ENCODE measurements at regions not wholly inside any gene's neighbourhood (a gene's known extent, or its start where the extent isn't known, plus 50 kb on each side); places are given as distances from the start of the nearest gene placed in this dataset.

DNA sequence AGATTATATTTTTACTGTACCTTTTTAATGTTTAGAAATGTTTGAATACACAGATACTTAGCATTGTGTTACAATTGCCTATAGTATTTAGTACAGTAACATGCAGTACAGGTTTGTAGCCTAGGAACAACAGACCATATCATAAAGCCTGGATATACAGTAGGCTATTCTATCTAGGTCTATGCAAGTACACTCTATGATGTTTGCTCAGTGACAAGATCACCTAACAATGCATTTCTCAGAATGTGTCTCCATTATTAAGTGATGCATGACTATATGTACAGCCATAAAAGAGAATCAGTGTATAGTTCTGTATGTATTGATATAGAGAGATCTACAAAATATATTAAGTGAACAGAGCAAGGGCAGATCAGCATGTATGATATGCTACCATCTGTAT lies 616.4 kb downstream of the XIRP2 start:
- Histone ChIP-seq H3K4me2 (ENCODE audit: insufficient read depth, low read length) (no peak overlapping the region), H2AFZ (ENCODE audit: low read depth, low read length) (no peak overlapping the region), H3K36me3 (ENCODE audit: insufficient read depth, low read length) (no peaks in the 10 kb centered on the region), H3K27ac (ENCODE audit: low read length) (no peak overlapping the region), H4K20me1 (ENCODE audit: insufficient read depth, low read length) (no peaks in the 10 kb centered on the region), H3K79me2 (ENCODE audit: insufficient read depth, low read length) (no peaks in the 10 kb centered on the region), H3K27me3 (ENCODE audit: insufficient read depth, low read length, poor library complexity) (no peaks in the 10 kb centered on the region), H3K4me1 (ENCODE audit: insufficient read depth, low read length) (no peaks in the 10 kb centered on the region), H3K9ac (ENCODE audit: low read depth, low read length) (no peak overlapping the region), H3K4me3 (ENCODE audit: low read depth in 1 of 2, low read length in 2 of 2) (no peak overlapping the region), H3K9me3 (ENCODE audit: insufficient read depth, low read length, severe bottlenecking) (no peaks in the 10 kb centered on the region)
- DNase-seq (no peak), ATAC-seq (ENCODE audit: insufficient read depth, low read depth) (no peak)
- no peak for TF ChIP-seq EZH2 (IDR thresholded peaks at IDR 0.05; ENCODE audit: borderline replicate concordance, low read depth, low read length, severe bottlenecking)
- TF ChIP-seq, protein P1, sequence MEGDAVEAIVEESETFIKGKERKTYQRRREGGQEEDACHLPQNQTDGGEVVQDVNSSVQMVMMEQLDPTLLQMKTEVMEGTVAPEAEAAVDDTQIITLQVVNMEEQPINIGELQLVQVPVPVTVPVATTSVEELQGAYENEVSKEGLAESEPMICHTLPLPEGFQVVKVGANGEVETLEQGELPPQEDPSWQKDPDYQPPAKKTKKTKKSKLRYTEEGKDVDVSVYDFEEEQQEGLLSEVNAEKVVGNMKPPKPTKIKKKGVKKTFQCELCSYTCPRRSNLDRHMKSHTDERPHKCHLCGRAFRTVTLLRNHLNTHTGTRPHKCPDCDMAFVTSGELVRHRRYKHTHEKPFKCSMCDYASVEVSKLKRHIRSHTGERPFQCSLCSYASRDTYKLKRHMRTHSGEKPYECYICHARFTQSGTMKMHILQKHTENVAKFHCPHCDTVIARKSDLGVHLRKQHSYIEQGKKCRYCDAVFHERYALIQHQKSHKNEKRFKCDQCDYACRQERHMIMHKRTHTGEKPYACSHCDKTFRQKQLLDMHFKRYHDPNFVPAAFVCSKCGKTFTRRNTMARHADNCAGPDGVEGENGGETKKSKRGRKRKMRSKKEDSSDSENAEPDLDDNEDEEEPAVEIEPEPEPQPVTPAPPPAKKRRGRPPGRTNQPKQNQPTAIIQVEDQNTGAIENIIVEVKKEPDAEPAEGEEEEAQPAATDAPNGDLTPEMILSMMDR (IDR thresholded peaks at IDR 0.05; ENCODE audit: borderline replicate concordance, extremely low read depth, low read length, poor library complexity, severe bottlenecking): no peak

DNA sequence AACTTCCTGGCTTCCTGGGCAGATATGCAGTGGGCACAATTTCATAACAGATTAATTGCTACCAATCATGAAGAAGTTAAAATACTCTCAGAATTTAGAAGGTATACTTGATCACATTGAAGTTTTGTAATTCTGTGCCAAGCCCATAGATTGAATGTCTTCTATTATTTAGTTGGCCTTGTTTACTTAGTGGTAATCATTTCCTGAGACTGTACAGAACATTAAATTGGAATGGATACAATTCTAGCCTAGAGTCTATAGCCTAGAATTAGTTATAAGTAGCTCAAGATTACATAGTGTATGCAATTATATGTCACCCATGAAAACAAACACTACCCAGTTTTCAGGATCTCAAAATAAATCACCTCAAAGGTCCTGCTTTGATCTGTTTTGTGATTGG lies 615.8 kb downstream of the XIRP2 start:
- H3K4me3 ChIP-seq (ENCODE audit: low read depth in 1 of 2, low read length in 2 of 2): no peak overlapping the region
- no peaks in the 10 kb centered on the region for H3K36me3 ChIP-seq (ENCODE audit: insufficient read depth, low read length)
- ATAC-seq (ENCODE audit: insufficient read depth, low read depth) (no peak), DNase-seq (no peak)
- no peaks in the 10 kb centered on the region for H4K20me1 ChIP-seq (ENCODE audit: insufficient read depth, low read length)
- H2AFZ ChIP-seq (ENCODE audit: low read depth, low read length): no peak overlapping the region
- H3K27me3 ChIP-seq (ENCODE audit: insufficient read depth, low read length, poor library complexity): no peaks in the 10 kb centered on the region
- H3K9me3 ChIP-seq (ENCODE audit: insufficient read depth, low read length, severe bottlenecking): no peaks in the 10 kb centered on the region
- H3K27ac ChIP-seq (ENCODE audit: low read length): no peak overlapping the region
- no peak for TF ChIP-seq EZH2 (IDR thresholded peaks at IDR 0.05; ENCODE audit: borderline replicate concordance, low read depth, low read length, severe bottlenecking)
- TF ChIP-seq, protein P1 (IDR thresholded peaks at IDR 0.05; ENCODE audit: borderline replicate concordance, extremely low read depth, low read length, poor library complexity, severe bottlenecking): no peak
- no peaks in the 10 kb centered on the region for H3K4me1 ChIP-seq (ENCODE audit: insufficient read depth, low read length)
- H3K4me2 ChIP-seq (ENCODE audit: insufficient read depth, low read length): no peak overlapping the region
- H3K79me2 ChIP-seq (ENCODE audit: insufficient read depth, low read length): no peaks in the 10 kb centered on the region
- no peak overlapping the region for H3K9ac ChIP-seq (ENCODE audit: low read depth, low read length)

DNA sequence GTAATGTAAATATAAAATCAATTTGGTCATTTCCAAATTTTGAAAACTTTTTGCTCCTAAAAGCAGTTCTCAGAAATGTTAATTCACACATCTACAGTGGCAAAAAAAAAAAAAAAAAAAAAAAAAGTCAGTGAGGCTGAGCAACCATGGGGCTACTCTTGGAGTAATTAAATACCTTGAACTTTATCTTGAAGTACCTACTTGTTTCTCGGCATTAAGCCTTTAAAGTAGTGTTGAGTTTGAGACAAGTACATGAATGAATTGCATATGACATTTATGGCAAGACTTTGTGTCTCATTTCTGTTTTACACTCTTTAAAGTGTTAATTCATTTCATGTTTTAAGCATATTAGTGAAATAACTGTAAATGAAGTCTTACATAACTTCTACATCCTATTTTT lies 613.3 kb downstream of the XIRP2 start:
- H2AFZ ChIP-seq (ENCODE audit: low read depth, low read length): no peak overlapping the region
- H3K36me3 ChIP-seq (ENCODE audit: insufficient read depth, low read length): no peaks in the 10 kb centered on the region
- H3K4me3 ChIP-seq (ENCODE audit: low read depth in 1 of 2, low read length in 2 of 2): no peak overlapping the region
- H3K27me3 ChIP-seq (ENCODE audit: insufficient read depth, low read length, poor library complexity): no peaks in the 10 kb centered on the region
- no peaks in the 10 kb centered on the region for H3K79me2 ChIP-seq (ENCODE audit: insufficient read depth, low read length)
- H3K4me1 ChIP-seq (ENCODE audit: insufficient read depth, low read length): no peaks in the 10 kb centered on the region
- H3K4me2 ChIP-seq (ENCODE audit: insufficient read depth, low read length): no peak overlapping the region
- H4K20me1 ChIP-seq (ENCODE audit: insufficient read depth, low read length): no peaks in the 10 kb centered on the region
- no peak overlapping the region for H3K27ac ChIP-seq (ENCODE audit: low read length)
- no peak overlapping the region for H3K9ac ChIP-seq (ENCODE audit: low read depth, low read length)
- DNase-seq: no peak
- no peaks in the 10 kb centered on the region for H3K9me3 ChIP-seq (ENCODE audit: insufficient read depth, low read length, severe bottlenecking)
- no peak for ATAC-seq (ENCODE audit: insufficient read depth, low read depth)
- TF ChIP-seq, protein P1 (IDR thresholded peaks at IDR 0.05; ENCODE audit: borderline replicate concordance, extremely low read depth, low read length, poor library complexity, severe bottlenecking): no peak
- no peak for TF ChIP-seq EZH2 (IDR thresholded peaks at IDR 0.05; ENCODE audit: borderline replicate concordance, low read depth, low read length, severe bottlenecking)

DNA sequence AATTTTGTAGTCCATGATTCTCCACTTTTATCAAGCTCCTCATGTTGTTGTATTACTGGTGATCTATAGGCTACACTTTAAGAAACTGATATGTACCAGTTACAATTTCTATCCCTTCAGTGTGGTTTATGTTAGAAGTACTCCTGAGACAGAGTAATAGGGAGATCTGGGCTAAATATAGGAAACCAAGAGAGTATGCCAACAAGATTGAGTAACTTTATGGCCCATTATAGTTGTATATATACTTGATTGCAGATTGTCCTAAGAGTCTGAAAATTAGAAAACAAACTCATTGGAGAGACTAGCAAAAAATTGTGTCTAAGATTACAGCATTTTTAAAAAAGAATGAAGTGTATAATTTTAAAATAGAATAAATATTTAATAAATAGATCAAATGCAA lies 605.6 kb downstream of the XIRP2 start:
- ATAC-seq (ENCODE audit: insufficient read depth, low read depth): no peak
- Histone ChIP-seq H3K4me1 (ENCODE audit: insufficient read depth, low read length) (no peaks in the 10 kb centered on the region), H3K4me3 (ENCODE audit: low read depth in 1 of 2, low read length in 2 of 2) (no peak overlapping the region), H3K4me2 (ENCODE audit: insufficient read depth, low read length) (no peak overlapping the region), H3K27ac (ENCODE audit: low read length) (no peak overlapping the region), H3K9me3 (ENCODE audit: insufficient read depth, low read length, severe bottlenecking) (no peaks in the 10 kb centered on the region), H4K20me1 (ENCODE audit: insufficient read depth, low read length) (no peaks in the 10 kb centered on the region), H3K36me3 (ENCODE audit: insufficient read depth, low read length) (no peaks in the 10 kb centered on the region), H3K27me3 (ENCODE audit: insufficient read depth, low read length, poor library complexity) (no peaks in the 10 kb centered on the region), H3K79me2 (ENCODE audit: insufficient read depth, low read length) (no peaks in the 10 kb centered on the region), H2AFZ (ENCODE audit: low read depth, low read length) (no peak overlapping the region), H3K9ac (ENCODE audit: low read depth, low read length) (no peak overlapping the region)
- DNase-seq: no peak
- TF ChIP-seq, protein P1 (IDR thresholded peaks at IDR 0.05; ENCODE audit: borderline replicate concordance, extremely low read depth, low read length, poor library complexity, severe bottlenecking): no peak
- TF ChIP-seq EZH2 (IDR thresholded peaks at IDR 0.05; ENCODE audit: borderline replicate concordance, low read depth, low read length, severe bottlenecking): no peak
